Adrenal gland (tissue), 9 donors: ENCODE measurements at regions not wholly inside any gene's neighbourhood (a gene's known extent, or its start where the extent isn't known, plus 50 kb on each side); places are given as distances from the start of the nearest gene placed in this dataset.

Experiments used
- DNase-seq, 7 donors: peaks; one replicate each; pipeline ENCODE4 v3.0.0-alpha.2; 2019 to 2020
- H3K27ac ChIP-seq, 5 donors: fragments of 200-600 bp; sonication (generic) in 4 of 5; 1 replicate in 3 of 5; 2 replicates in 2 of 5; pipeline versions ENCODE4 v1.5.1 to v1.8.0; 2016 to 2020; ENCODE audit warnings: mild to moderate bottlenecking in 1 of 5
- H3K27me3 ChIP-seq: fragments of 200-600 bp; 2 replicates; pipeline ENCODE4 v1.8.0; 2021
- H3K36me3 ChIP-seq, 2 donors: fragments of 200-600 bp; replicated peaks in 1 of 2; 1 replicate in 1 of 2; 2 replicates in 1 of 2; pipeline versions ENCODE4 v1.5.1 to v1.8.0; 2018 to 2022
- H3K4me1 ChIP-seq, 2 donors: fragments of 200-600 bp; replicated peaks in 1 of 2; 1 replicate in 1 of 2; 2 replicates in 1 of 2; pipeline versions ENCODE4 v1.5.1 to v1.8.0; 2018 to 2021
- H3K4me3 ChIP-seq, 4 donors: fragments of 200-600 bp; sonication (generic) in 3 of 4; one replicate each; pipeline ENCODE4 v1.5.1; 2016 to 2018
- H3K9me3 ChIP-seq, 3 donors: fragments of 200-600 bp; sonication (generic) in 1 of 3; replicated peaks in 1 of 3; 1 replicate in 2 of 3; 2 replicates in 1 of 3; pipeline versions ENCODE4 v1.5.1 to v1.8.0; 2016 to 2021
- CTCF ChIP-seq, 6 experiments: fragments of 450-650 bp in 4 of 6; fragments of 200-600 bp in 2 of 6; sonication (generic) in 1 of 6; IDR thresholded peaks; 1 replicate in 5 of 6; 2 replicates in 1 of 6; pipeline versions ENCODE4 v1.5.1 to v1.8.0; 2016 to 2021; ENCODE audit warnings: antibody characterized with exemption in 6 of 6, mild to moderate bottlenecking in 2 of 6, moderate library complexity in 1 of 6
- POLR2A ChIP-seq, 2 donors: fragments of 450-650 bp; IDR thresholded peaks; one replicate each; pipeline ENCODE4 v1.6.1; 2017; ENCODE audit warnings: antibody characterized with exemption in 2 of 2, mild to moderate bottlenecking in 2 of 2, moderate library complexity in 1 of 2
- WGBS, 4 donors: extraction: QIAGEN DNeasy Blood & Tissue Kit in 2 of 4; methylation state at CpG; one replicate each; pipeline versions ENCODE4 v1.1.5 to v1.1.7; 2013 to 2017; 5-methylcytosine and 5-hydroxymethylcytosine counted together
- intact Hi-C, 2 donors: fragments of 100-400 bp; cut with DNase I; formaldehyde crosslinking; loops; one replicate each; pipeline versions ENCODE4 v1.14.1 to v1.15.0; 2022 to 2023
- donor health status: healthy with polysubstance abuse.
- donor health status: Bipolar disorder and iron deficiency.
- donor health status: DM: yes; HTN: yes; CAD: no.
- donor health status: DM: no; HTN: no; CAD: no.
- donor health status: DM: no; HTN: no; CAD: no.

GRCh38 chr13:59543418-59543817 is 620.3 kb downstream of the DIAPH3 start:
- no peak overlapping the region for H3K4me3 ChIP-seq
- 84 to 93% (median 89%) methylated on average over 1 of the region's 1 CpG for WGBS, 4 donors
- H3K27ac ChIP-seq = no peak overlapping the region
- H3K36me3 ChIP-seq = no peaks in the 10 kb centered on the region
- TF ChIP-seq POLR2A (IDR thresholded peaks at IDR 0.05) (no peak), CTCF (IDR thresholded peaks at IDR 0.05) (no peak)
- H3K27me3 ChIP-seq = no peaks in the 10 kb centered on the region
- no peak for DNase-seq
- intact Hi-C loops = no loop called here
- H3K9me3 ChIP-seq = no peaks in the 10 kb centered on the region
- no peaks in the 10 kb centered on the region for H3K4me1 ChIP-seq

GRCh38 chr13:59545007-59545406 is 618.7 kb downstream of the DIAPH3 start:
- Histone ChIP-seq H3K27me3 (no peaks in the 10 kb centered on the region), H3K27ac (no peak overlapping the region), H3K4me3 (no peak overlapping the region), H3K4me1 (no peaks in the 10 kb centered on the region), H3K36me3 (no peaks in the 10 kb centered on the region), H3K9me3 (peaks cover 0 to 4% (median 0%) of the 10 kb centered on the region in 3 donors)
- no peak for DNase-seq
- intact Hi-C loops = no loop called here
- WGBS, 4 donors = 73 to 94% (median 90%) methylated on average over 1 of the region's 1 CpG
- no peak for TF ChIP-seq POLR2A (IDR thresholded peaks at IDR 0.05)
- TF ChIP-seq CTCF (IDR thresholded peaks at IDR 0.05) = no peak

- DNase-seq = no peak
- WGBS, 4 donors = 65 to 79% (median 72%) methylated on average over 1 of the region's 1 CpG
- H3K27ac ChIP-seq = no peak overlapping the region
- TF ChIP-seq POLR2A (IDR thresholded peaks at IDR 0.05) (no peak), CTCF (IDR thresholded peaks at IDR 0.05) (no peak)
- no peaks in the 10 kb centered on the region for H3K36me3 ChIP-seq
- H3K9me3 ChIP-seq = peaks cover 0 to 8% (median 0%) of the 10 kb centered on the region in 3 donors
- intact Hi-C loops = no loop called here
- no peaks in the 10 kb centered on the region for H3K27me3 ChIP-seq
- H3K4me3 ChIP-seq = no peak overlapping the region
- H3K4me1 ChIP-seq = no peaks in the 10 kb centered on the region
Measured at GRCh38 chr13:59546178-59546577, 617.5 kb downstream of the DIAPH3 start.

GRCh38 chr13:59547950-59548349 is 615.8 kb downstream of the DIAPH3 start:
- Histone ChIP-seq H3K9me3 (peaks cover 0 to 13% (median 0%) of the 10 kb centered on the region in 3 donors), H3K27me3 (no peaks in the 10 kb centered on the region), H3K4me1 (no peaks in the 10 kb centered on the region), H3K4me3 (no peak overlapping the region), H3K27ac (no peak overlapping the region), H3K36me3 (no peaks in the 10 kb centered on the region)
- intact Hi-C loops = no loop called here
- WGBS, 4 donors = 89 to 100% (median 96%) methylated on average over 1 of the region's 1 CpG; no CpG with 5 or more reads in 1 of the 4 donors
- no peak for DNase-seq
- no peak for TF ChIP-seq CTCF (IDR thresholded peaks at IDR 0.05)
- TF ChIP-seq POLR2A (IDR thresholded peaks at IDR 0.05) = no peak
